NCI-H460 (cell line): ENCODE measurements at regions not wholly inside any gene's neighbourhood (a gene's known extent, or its start where the extent isn't known, plus 50 kb on each side); places are given as distances from the start of the nearest gene placed in this dataset.

ENCODE experiments used
- DNase-seq: peaks from one replicate; pipeline ENCODE4 v3.0.0-alpha.2; 2016; ENCODE audit warnings: low read depth; ENCODE audit errors: extremely low read depth

GRCh38 chr3:124586126-124587052 lies 143.9 kb upstream of the UMPS start:
- no peak for DNase-seq

GRCh38 chr3:124587053-124587408 lies 143.2 kb upstream of the UMPS start:
- no peak for DNase-seq

GRCh38 chr3:124588036-124588435 lies 142.2 kb upstream of the UMPS start:
- no peak for DNase-seq

- DNase-seq = no peak
Measured at GRCh38 chr3:124588794-124589193, 141.5 kb upstream of the UMPS start.

- no peak for DNase-seq
Measured at GRCh38 chr3:124591699-124592098, 138.6 kb upstream of the UMPS start.

- DNase-seq = no peak
Measured at GRCh38 chr3:124592658-124593441, 137.4 kb upstream of the UMPS start.

GRCh38 chr3:124593442-124593829 lies 136.8 kb upstream of the UMPS start:
- no peak for DNase-seq

GRCh38 chr3:124594581-124594980 lies 135.7 kb upstream of the UMPS start:
- DNase-seq = no peak

- DNase-seq = no peak
Measured at GRCh38 chr3:124597273-124597672, 133.0 kb upstream of the UMPS start.

GRCh38 chr3:124597979-124598378 lies 132.3 kb upstream of the UMPS start:
- no peak for DNase-seq

- no peak for DNase-seq
Measured at GRCh38 chr3:124599147-124599765, 131.0 kb upstream of the UMPS start.

- DNase-seq = no peak
Measured at GRCh38 chr3:124599779-124600693, 130.2 kb upstream of the UMPS start.

- no peak for DNase-seq
Measured at GRCh38 chr3:124600765-124601164, 129.5 kb upstream of the UMPS start.

- no peak for DNase-seq
Measured at GRCh38 chr3:124601190-124601589, 129.1 kb upstream of the UMPS start.

GRCh38 chr3:124602980-124603627 lies 127.1 kb upstream of the UMPS start:
- DNase-seq = no peak

- DNase-seq = no peak
Measured at GRCh38 chr3:124605781-124606579, 124.3 kb upstream of the UMPS start.

GRCh38 chr3:124607163-124607562 lies 123.1 kb upstream of the UMPS start:
- DNase-seq = peak; percentile 27

- DNase-seq = no peak
Measured at GRCh38 chr3:124609402-124609801, 120.8 kb upstream of the UMPS start.

GRCh38 chr3:124610130-124610529 lies 120.1 kb upstream of the UMPS start:
- no peak for DNase-seq
